IPS-18c (cell line): ENCODE measurements at regions not wholly inside any gene's neighbourhood (a gene's known extent, or its start where the extent isn't known, plus 50 kb on each side); places are given as distances from the start of the nearest gene placed in this dataset.

Experiments used
- H3K4me3 ChIP-seq: 2 replicates; pipeline ENCODE4 v1.7.0; 2013; ENCODE audit warnings: low read depth, mild to moderate bottlenecking, low read length, moderate library complexity; ENCODE audit not compliant: insufficient read depth
- H3K9me3 ChIP-seq: one replicate; pipeline ENCODE4 v1.6.1; 2013; ENCODE audit warnings: mild to moderate bottlenecking, low read length, moderate library complexity; ENCODE audit not compliant: control insufficient read depth, insufficient read depth

DNA sequence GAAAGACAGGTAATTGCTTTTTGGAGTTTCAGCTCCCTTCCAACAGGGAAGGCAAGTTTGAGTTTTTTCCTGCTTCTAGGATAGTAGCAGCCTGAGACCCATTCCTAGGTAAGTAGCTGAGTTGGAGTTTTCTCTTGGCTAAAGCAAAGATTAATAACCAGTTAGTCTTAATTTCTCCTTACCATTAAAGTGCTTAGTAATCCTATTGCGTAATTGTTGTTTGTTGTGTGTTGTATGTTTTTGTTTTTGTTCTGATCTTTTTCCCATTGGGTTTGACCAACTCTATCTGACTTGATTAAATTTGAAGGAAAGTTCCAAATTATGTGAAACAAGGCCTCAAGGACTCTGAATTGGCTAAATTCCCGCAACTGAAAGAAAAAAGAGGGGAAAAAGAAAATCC, 83.5 kb downstream of the TBX22 start:
- H3K9me3 ChIP-seq = no peaks in the 10 kb centered on the region

DNA sequence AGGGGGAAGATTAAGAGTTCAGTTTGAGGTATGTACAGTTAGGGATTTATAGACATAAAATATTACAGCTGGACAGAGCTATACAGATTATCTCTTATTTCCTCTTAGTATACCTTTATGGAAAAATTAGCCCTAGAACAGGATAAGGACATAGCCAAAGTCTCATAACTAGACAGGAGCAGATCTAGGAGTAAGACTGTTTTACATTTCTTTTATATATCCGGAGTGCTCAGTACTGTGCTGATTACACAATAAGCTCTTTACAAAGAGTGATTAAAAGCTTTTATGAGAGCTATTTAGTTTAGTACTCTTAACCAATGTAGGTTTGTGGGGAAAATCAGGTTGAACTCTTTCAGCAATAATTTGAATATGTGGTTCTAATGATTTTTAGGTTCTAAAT, 105.8 kb downstream of the TBX22 start:
- Histone ChIP-seq H3K9me3 (no peaks in the 10 kb centered on the region), H3K4me3 (no peak overlapping the region)

More for the DNA sequence above, 83.5 kb downstream of the TBX22 start:
- H3K4me3 ChIP-seq = no peak overlapping the region

DNA sequence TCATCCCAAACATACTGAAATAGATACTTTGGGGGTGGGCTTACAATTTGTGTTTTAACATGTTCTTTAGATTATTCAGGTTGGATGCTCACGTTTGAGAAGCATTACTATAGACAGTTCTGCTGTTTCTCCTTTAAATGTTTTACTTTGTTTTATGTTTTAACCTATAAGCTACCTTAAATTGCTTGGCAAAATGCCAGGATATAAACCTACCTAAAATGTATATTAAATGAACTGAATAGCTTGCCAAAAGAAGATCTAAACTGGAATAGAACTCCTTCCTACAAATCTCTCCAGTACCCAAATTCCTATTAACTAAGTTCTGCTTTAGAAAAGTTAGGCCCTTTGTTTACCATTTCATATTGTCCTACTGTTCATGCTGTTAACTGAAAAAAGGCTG, 124.4 kb downstream of the TBX22 start:
- no peak overlapping the region for H3K4me3 ChIP-seq
- peaks cover 4% of the 10 kb centered on the region for H3K9me3 ChIP-seq

DNA sequence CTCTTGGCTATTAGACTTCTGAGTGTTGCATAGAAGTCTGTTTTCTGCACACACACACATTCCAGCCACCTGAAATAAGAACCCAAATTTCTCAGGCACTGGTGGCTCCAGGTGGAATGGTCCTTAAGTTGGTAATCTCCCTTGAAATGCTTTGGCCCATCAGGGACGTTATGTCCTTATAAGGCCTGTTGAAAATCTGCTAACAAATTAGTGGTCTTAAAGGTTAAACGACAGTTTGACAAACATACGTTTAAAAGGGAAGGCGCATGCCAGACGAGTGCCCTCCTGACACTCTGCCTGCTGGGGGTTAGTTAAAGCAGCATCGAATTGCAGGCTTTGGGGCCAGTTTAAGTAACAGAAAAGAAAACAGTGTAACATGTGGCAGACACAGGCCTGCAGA, 125.0 kb downstream of the TBX22 start:
- H3K9me3 ChIP-seq = peaks cover 4% of the 10 kb centered on the region
- H3K4me3 ChIP-seq = no peak overlapping the region

DNA sequence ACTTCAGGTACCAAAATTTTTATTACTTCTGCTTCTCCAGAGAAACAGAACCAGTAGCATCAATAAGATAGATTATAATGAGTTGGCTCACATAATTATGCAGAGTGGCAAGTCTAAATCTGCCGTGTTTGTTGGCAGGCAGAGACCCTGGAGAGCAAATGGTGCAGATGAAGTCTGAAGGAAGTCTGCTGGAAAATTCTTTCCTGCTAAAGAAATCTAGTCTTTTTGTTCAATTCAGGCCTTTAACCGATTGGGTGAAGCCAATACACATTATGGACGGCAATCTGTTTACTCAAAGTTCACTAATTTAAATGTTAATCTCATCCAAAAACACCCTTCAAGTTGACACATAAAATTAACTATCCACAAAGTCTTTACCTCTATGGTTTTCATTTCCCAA, 156.0 kb downstream of the TBX22 start:
- H3K9me3 ChIP-seq = no peaks in the 10 kb centered on the region

DNA sequence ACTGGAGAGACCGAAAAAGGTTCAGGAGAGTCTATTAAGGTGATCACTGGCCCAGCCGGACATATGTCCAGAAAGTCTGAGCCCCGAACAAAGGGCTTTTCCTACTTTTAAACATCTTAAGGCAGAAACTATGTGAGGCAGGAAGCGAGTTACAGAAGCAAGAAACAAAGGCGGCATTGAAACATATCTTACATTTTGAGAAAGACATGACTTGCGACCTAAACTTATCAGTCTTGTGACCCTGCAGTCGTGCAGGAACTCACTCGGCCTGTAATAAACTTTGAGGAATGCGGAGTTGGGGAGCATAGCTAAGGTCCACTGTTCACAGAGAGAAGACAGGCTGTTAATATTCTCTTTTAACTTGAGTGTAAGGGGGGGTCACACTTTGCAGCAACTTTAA, 158.7 kb downstream of the TBX22 start:
- no peaks in the 10 kb centered on the region for H3K9me3 ChIP-seq
- no peak overlapping the region for H3K4me3 ChIP-seq

More for the DNA sequence above, 156.0 kb downstream of the TBX22 start:
- H3K4me3 ChIP-seq = no peak overlapping the region

DNA sequence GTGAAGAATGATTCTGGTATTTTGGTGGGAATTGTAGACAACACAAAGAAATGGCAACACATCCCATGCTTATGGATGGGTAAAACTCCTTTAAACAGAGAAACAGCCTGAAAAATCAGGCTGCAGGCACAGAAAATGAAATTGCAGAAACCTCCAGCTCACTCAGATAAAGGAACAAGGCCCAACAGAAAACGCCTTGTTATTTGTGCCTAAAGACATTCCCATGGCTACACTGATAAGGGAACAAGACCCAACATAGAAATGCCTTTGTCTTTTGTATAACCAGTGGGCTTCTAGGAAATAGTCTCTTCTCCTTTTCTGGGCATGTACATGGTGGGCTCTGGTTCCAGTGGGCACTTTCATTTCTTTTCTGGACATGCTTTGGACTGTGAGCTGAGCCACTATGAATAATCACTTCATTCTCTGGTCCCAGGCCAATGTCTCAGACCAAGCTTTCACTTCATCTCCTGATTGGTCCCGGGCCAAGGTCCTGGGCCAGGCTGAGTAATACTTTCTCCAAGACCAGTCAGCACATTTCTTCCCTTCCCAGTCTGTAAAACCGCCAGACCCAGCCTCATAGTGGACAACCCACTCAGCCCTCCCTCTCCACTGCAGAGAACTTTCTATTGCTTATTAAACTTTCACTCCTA, 160.5 kb downstream of the TBX22 start:
- H3K4me3 ChIP-seq = no peak overlapping the region

DNA sequence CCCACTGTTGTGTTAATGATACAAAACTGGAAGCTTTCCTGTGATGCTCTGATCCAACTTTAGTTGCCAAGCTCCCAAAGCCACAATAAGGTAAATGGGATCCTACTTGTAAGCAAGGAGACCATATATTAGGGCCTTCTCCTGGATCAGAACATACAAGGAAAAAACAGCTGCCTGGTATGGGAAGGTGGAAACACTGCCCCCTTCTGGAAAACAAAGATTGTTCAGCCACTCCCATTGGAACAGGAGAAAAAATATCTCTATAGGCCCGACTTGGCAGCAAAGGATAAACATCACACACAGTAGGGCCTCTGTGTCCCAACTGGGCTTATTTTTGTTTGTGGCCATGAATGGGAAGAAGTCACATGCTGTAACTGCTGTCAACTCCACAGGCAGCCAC, 166.5 kb downstream of the TBX22 start:
- H3K4me3 ChIP-seq = no peak overlapping the region

More for the DNA sequence above, 160.5 kb downstream of the TBX22 start:
- H3K9me3 ChIP-seq = no peaks in the 10 kb centered on the region

DNA sequence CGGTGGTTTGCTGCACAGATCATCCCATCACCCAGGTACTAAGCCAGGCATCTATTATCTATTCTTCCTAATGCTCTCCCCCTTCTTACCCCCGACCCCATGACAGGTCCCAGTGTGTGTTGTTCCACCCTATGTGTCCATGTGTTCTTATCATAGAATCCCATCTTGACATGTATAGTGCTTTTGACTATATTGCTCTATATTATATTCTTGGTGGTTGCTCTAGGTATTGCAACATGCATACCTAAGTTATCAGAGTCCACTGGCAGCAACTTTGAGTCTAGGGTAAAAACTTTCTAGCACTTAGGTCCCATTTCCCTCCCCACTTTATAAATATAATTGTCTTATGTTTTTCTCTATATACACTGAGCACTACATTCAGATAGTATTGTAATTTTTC, 170.3 kb downstream of the TBX22 start:
- Histone ChIP-seq H3K9me3 (no peaks in the 10 kb centered on the region), H3K4me3 (no peak overlapping the region)

More for the DNA sequence above, 166.5 kb downstream of the TBX22 start:
- no peaks in the 10 kb centered on the region for H3K9me3 ChIP-seq

DNA sequence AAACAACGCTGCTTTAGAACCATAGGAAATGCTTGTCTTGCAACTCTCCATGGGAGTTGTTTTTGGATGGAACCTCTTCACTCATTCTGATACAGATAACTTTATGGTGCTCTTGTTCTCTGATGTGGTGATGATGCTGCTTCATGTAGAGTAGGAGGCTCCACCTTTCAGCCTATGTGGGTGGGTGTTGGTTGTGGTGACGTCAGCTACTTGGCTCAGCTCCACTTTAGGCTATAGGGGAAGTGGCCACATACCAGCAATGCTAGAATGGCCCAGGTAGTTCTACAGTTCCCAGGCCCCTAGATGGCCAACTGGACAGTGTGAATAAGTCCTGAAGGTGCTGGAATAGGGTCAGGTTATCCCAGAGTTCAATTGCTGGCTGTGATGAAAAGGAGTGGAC, 192.1 kb downstream of the TBX22 start:
- no peak overlapping the region for H3K4me3 ChIP-seq
- peaks cover 2% of the 10 kb centered on the region for H3K9me3 ChIP-seq

DNA sequence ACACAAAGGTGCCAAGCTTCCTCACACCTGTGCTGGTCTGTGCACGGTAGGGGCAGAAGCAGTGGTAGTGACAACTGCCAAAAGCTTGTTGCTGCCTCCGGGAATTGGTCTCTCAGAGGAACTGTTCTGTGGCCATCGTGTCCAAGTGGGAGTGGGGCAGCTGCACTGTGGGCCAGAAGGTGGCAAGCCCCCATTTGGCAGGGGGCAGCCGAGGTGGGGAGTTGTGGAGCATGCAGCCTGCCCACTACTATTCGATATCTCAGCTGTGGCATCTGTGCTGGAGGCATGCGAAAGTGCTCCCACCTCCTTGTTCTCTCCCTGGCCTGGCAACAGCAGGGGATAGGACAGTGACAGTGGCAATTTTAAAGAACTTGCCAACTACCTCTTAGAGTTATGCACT, 192.8 kb downstream of the TBX22 start:
- peaks cover 2% of the 10 kb centered on the region for H3K9me3 ChIP-seq

DNA sequence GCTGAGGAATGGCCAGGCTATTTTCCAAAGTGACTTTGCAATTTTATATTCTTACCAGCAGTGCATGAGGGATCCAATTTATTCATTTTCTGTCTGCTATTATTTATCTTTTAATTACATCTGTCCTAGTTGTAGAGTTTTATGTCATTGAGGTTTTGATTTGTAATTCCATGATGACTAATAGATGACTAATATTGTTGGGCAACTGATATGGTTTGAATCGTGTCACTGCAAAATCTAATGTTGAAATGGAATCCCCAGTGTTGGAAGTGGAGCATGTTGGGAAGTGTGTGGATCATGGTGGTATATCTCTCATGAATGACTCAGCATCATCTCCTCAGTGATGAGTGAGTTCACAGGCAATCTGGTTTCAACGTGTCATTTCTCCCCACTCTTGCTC, 201.5 kb downstream of the TBX22 start:
- H3K4me3 ChIP-seq = no peak overlapping the region
- peaks cover 4% of the 10 kb centered on the region for H3K9me3 ChIP-seq

More for the DNA sequence above, 192.8 kb downstream of the TBX22 start:
- no peak overlapping the region; the same call in 1 of the 2 replicates for H3K4me3 ChIP-seq

DNA sequence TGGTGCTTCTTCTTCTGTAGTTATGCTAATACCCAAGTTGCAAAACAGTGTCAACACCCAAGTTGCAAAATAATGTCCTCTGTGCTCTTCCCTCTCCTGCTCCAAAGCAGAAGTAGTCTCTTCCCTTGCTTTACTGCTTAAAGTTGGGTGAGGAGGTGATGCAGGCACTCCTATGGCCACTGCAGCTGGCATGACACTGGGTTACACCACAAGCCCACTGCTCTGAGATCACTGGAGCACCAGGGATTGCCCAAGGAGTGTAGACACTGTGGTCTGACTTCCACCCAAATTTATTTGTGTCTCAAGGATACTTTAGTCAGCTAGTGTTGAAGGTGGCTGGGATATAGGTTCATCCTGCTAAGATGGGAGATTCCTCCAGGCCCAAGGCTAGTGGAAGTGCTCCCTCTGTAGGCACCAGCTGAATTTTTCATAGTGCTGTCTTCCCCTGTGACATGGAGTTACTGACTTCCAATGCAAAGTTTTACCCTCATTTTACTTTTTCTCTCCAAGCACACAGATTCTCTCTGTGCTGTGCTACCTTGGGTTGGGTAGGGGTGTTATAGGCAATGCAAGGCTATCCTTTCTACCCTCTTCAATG, 196.2 kb upstream of the TENT5D start:
- H3K4me3 ChIP-seq = no peak overlapping the region
- peaks cover 2% of the 10 kb centered on the region for H3K9me3 ChIP-seq

DNA sequence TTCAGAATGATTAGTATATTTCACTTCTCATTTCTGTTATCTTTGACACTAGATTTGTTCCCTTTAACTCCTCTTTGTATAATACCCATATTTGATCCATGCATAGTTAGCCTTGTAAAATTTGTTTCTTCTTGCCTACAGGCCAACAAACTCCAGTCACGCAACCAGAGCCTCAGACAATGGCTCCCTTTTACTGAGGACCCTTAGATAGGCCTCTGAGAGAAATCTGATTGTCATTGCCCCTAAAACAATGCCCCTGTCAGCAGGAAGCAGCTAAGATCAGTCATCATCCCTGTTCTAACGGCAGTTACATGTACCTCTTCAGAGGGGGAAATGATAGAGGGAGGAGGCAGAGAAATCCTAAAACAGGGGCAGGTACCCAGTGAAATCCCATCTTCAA, 190.6 kb upstream of the TENT5D start:
- Histone ChIP-seq H3K4me3 (no peak overlapping the region), H3K9me3 (peaks cover 2% of the 10 kb centered on the region)

DNA sequence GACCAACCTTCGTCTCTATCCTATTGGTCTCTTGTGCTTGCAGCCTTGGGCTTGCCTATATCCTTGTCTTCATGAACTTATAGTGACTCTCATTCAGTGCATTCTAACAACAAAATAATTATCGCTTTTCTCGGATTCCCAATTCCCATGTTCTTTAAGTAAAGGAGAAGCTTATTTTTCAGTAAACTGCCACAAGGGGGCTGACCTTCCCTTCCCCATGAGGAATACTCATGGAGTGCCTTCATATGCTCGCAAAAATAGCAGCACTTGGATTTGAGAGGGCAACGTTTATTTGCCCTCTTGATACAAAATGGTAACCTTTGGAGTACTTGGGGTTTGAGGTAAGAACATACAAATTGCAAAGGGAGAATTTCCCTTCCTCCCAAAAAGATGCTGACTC, 183.2 kb upstream of the TENT5D start:
- H3K9me3 ChIP-seq = peaks cover 5% of the 10 kb centered on the region
- H3K4me3 ChIP-seq = no peak overlapping the region

DNA sequence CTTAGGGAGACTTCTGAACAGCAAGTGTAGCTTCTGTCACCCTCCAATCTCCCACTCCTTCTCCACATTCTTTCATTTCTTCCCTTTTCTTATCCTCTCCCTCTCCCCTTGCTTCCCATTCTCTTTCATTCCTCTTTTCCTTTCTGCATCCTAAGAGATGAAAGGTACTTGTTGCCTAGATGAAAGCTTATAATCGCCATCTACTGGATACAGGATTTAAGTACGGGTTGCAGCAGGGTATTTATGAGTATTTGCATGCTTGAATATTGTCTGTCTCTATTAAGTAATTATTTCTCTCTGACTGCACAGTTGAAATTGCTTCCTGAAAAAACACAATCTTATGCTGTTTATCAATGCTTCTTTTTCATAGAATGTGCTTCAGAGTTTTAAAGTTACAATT, 174.0 kb upstream of the TENT5D start:
- Histone ChIP-seq H3K4me3 (no peak overlapping the region), H3K9me3 (peaks cover 2% of the 10 kb centered on the region)

DNA sequence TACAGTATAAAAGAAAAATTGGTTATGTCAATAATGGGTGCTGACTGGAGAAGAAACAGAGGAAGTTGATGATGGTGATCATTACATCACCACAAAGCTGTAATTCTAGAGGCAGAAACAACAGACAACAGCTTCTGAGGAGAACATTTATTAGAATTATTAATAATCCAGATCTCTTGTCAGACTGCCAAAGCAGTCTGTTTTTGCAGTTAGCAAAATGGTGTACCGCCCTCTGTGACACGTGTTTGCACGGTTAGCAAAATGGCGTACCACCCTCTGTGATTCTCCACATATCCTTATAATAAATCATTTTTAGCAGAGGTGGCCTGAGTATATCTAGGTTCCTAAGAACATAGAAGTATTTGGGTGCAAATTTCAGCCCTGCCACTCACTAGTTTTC, 154.0 kb upstream of the TENT5D start:
- H3K9me3 ChIP-seq = no peaks in the 10 kb centered on the region
- no peak overlapping the region for H3K4me3 ChIP-seq

DNA sequence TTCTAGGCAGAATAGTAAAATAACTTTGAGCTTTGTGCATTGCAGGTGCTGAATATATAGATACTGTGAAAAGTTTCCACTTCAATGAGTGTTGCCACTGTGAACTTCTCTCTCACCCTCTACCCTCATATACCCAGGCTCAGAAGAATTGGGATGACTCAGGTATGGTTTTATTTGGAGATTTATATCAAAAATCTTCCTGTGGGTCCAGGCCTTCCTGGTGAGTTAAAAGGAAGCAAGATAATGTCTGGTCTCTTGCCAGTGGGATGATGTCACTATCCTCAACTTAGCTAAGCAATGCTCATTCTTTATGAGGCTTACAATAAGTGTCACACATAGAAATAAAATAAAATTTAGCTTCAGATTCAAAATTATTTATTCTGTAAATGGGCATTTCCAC, 153.3 kb upstream of the TENT5D start:
- Histone ChIP-seq H3K4me3 (no peak overlapping the region), H3K9me3 (no peaks in the 10 kb centered on the region)

DNA sequence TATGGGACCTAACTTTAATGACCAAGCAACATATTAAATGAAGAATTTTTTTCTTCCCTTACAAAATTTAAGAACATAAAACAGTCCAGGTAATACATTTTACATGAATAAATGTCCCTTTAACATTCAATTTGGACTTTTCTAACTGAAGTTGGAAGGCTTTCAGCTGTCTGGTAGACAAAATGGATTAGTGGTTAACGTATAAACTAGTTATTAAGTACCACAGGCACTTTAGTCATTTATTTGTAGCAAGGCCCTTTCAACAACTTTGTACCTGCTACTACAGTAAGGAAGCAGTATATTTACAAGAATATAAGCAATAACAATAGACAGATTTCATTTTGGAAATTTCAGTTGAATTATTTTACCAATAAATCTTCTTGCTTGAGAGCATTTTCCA, 152.5 kb upstream of the TENT5D start:
- H3K4me3 ChIP-seq = no peak overlapping the region
- H3K9me3 ChIP-seq = no peaks in the 10 kb centered on the region
